Ovary (tissue), 3 donors: ENCODE measurements at regions not wholly inside any gene's neighbourhood (a gene's known extent, or its start where the extent isn't known, plus 50 kb on each side); places are given as distances from the start of the nearest gene placed in this dataset.
"Not testable (repeated sequence)": the region's sequence is repeated elsewhere in the genome, so short reads cannot be mapped to it uniquely, and the experiment has no call there.

Experiments used
- CTCF ChIP-seq, 3 donors: fragments of 450-650 bp in 2 of 3; fragments of 200-600 bp in 1 of 3; IDR thresholded peaks; one replicate each; pipeline versions ENCODE4 v1.5.1 to v1.8.0; 2016 to 2022; ENCODE audit warnings: antibody characterized with exemption in 3 of 3, mild to moderate bottlenecking in 1 of 3
- EP300 ChIP-seq: sonication (generic); formaldehyde crosslinking; IDR thresholded peaks from one replicate; pipeline ENCODE4 v1.6.1; 2017; ENCODE audit warnings: antibody characterized with exemption
- POLR2A ChIP-seq: fragments of 450-650 bp; IDR thresholded peaks from one replicate; pipeline ENCODE4 v1.6.1; 2017; ENCODE audit warnings: antibody characterized with exemption, mild to moderate bottlenecking, moderate library complexity
- donor health status: DM: no; HTN: no; CAD: no.

GRCh38 chr1:120659133-120659532 lies 64.6 kb upstream of the NBPF26 start:
- not testable (repeated sequence) for TF ChIP-seq CTCF (IDR thresholded peaks at IDR 0.05); POLR2A; EP300
